ENCODE measurements at regions not wholly inside any gene's neighbourhood (a gene's known extent, or its start where the extent isn't known, plus 50 kb on each side); places are given as distances from the start of the nearest gene placed in this dataset.

GRCh38 chr2:18244845-18245244 lies 315.6 kb downstream of the RDH14 start:
- DNase-seq = no peak

- no peak for DNase-seq
These were observed 316.6 kb downstream of the RDH14 start for GRCh38 chr2:18243816-18244215.

GRCh38 chr2:18242716-18243115 lies 317.7 kb downstream of the RDH14 start:
- DNase-seq = no peak

GRCh38 chr2:18238209-18238608 lies 322.2 kb downstream of the RDH14 start:
- no peak for DNase-seq

- DNase-seq = no peak
These were observed 323.2 kb downstream of the RDH14 start for GRCh38 chr2:18237298-18237697.

- no peak for DNase-seq
These were observed 327.6 kb downstream of the RDH14 start for GRCh38 chr2:18232731-18233438.

GRCh38 chr2:18230668-18231067 lies 329.8 kb downstream of the RDH14 start:
- DNase-seq = no peak

- DNase-seq = no peak
These were observed 340.8 kb downstream of the RDH14 start for GRCh38 chr2:18219676-18220075.

- no peak for DNase-seq
These were observed 339.9 kb downstream of the KCNS3 start for GRCh38 chr2:18218160-18218933.

- DNase-seq = no peak
These were observed 336.5 kb downstream of the KCNS3 start for GRCh38 chr2:18214936-18215335.

GRCh38 chr2:18213986-18214385 lies 335.5 kb downstream of the KCNS3 start:
- no peak for DNase-seq

- DNase-seq = no peak
These were observed 331.6 kb downstream of the KCNS3 start for GRCh38 chr2:18209934-18210639.

- no peak for DNase-seq
These were observed 330.5 kb downstream of the KCNS3 start for GRCh38 chr2:18208956-18209355.

GRCh38 chr2:18200771-18201170 lies 322.3 kb downstream of the KCNS3 start:
- no peak for DNase-seq

GRCh38 chr2:18198677-18199076 lies 320.2 kb downstream of the KCNS3 start:
- no peak for DNase-seq

GRCh38 chr2:18194161-18194560 lies 315.7 kb downstream of the KCNS3 start:
- no peak for DNase-seq

GRCh38 chr2:18186816-18187613 lies 308.5 kb downstream of the KCNS3 start:
- DNase-seq = no peak

- DNase-seq = no peak
These were observed 304.4 kb downstream of the KCNS3 start for GRCh38 chr2:18182861-18183260.

GRCh38 chr2:18180912-18181311 lies 302.4 kb downstream of the KCNS3 start:
- DNase-seq = no peak

GRCh38 chr2:18180031-18180610 lies 301.7 kb downstream of the KCNS3 start:
- DNase-seq = no peak

- peak; percentile 16 to 22 for DNase-seq
These were observed 300.4 kb downstream of the KCNS3 start for GRCh38 chr2:18178736-18179349.

- no peak for DNase-seq
These were observed 298.3 kb downstream of the KCNS3 start for GRCh38 chr2:18176679-18177215.
